KBM-7 (cell line): ENCODE measurements at regions not wholly inside any gene's neighbourhood (a gene's known extent, or its start where the extent isn't known, plus 50 kb on each side); places are given as distances from the start of the nearest gene placed in this dataset.
"Not testable (repeated sequence)": the region's sequence is repeated elsewhere in the genome, so short reads cannot be mapped to it uniquely, and the experiment has no call there.

Experiments used
- DNase-seq: peaks from one replicate; pipeline ENCODE4 v3.0.0-alpha.2; 2015
- in situ Hi-C: fragments of 300-500 bp; cut with MboI; formaldehyde crosslinking; loops from 2 replicates; pipeline ENCODE4 v1.14.3; 2020; ENCODE audit warnings: low sequenced_read_pairs, low pct_unique_long_range_greater_than_20kb, mixed read lengths

DNA sequence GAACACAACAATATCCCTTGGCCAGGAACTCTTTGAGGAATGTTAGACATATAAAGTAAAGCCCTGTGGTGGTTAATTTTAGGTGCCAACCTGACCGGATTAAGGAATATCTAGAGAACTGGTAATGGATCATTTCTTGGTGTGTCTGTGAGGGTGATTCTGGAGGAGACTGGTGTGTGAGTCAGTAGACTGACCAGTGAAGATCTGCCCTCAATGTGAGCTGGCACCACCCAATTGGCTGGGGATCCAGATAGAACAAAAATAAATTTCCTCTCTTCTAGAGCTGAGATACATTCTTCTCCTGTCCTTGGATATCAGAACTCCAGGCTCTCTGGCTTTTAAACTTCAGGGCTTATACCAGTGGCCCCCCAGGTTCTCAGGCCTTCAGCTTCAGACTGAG lies 56.2 kb upstream of the TNPO1 start:
- in situ Hi-C loops: no loop called here
- DNase-seq: no peak

DNA sequence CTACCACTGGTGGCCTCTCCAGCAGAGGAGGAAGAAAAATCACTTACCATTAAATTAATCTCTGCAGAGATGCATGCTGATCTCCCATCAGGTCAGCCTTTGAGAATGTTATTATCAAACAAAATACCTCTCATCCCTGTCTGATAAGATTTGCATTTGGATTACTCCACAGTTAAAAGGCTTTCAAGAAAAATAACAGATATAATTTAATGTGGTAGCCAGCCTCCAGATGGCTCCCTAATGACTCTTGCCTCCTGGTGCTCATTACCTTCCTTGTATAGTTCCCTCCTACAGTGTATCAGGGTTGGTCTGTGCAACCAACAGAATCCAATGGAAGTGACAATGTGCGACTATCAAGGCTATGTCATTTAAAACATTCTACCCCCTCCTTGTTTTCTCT lies 63.6 kb upstream of the TNPO1 start:
- DNase-seq: no peak
- in situ Hi-C loops: no loop called here

DNA sequence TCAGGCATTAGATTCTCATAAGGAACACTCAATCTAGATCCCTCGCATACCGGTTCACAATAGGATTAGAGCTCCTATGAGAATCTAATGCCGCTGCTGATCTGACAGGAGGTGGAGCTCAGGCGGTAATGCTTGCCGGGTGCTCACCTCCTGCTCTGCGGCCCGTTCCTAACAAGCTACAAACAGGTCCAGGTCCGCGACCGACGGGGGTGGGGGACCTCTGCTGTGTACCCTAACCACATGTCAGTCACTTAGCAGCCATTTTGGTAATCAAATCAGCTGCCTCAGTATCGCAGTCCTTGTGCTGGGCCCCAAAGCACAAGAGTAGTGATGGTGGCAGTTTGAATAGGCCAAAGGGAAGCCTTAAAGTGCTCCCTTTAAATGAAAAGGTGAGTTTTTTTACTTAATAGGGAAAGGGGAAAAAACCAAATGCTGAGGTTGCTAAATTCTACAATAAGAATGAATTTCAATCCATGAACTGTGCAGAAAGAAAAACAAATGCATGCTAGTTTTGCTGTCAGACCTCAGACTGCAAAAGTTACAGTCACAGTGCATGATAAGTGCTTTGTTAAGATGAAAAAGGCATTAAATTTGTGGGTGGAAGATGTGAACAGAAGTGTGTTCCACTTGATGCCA lies 67.0 kb upstream of the TNPO1 start:
- in situ Hi-C loops: no loop called here
- no peak for DNase-seq

GRCh38 chr5:72747826-72748225 lies 68.6 kb upstream of the TNPO1 start:
- no peak for DNase-seq
- in situ Hi-C loops: no loop called here

DNA sequence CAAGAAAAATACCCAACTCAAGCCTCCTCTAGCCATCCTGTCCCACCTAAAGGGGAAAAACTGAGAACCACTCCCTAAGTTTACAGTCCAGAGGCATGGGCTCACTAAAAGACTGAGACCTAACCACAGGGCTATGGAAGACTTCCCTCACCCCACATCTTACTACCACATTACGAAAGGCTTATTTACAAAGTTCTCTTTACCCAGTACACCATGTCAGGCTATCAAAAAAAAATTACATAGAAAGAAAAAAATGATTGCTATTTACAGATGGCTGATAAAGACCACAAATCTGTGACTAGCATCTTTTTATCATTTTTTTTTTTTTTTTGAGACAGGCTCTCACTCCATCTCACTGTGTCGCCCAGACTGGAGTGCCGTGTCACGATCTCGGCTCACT lies 69.7 kb upstream of the TNPO1 start:
- DNase-seq: no peak
- in situ Hi-C loops: no loop called here

DNA sequence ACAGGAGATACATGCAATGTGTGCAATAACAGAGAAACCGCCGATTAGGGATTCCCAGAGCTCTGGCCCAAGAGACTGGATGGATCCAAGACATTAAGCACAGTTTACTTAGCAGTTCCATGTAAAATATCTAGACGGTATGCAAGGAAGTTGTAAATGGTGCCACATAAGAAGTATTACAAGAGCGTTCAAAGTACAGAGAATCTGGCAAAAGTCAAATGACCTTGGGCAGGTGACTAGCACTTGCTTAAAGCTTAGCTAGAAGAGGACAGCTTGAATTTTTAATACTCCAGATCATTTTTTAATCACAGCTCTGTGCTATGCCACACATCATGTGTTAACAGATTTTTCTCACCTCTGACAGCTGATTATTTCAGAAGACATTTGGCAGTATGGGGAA lies 72.3 kb upstream of the TNPO1 start:
- no peak for DNase-seq
- in situ Hi-C loops: no loop called here

DNA sequence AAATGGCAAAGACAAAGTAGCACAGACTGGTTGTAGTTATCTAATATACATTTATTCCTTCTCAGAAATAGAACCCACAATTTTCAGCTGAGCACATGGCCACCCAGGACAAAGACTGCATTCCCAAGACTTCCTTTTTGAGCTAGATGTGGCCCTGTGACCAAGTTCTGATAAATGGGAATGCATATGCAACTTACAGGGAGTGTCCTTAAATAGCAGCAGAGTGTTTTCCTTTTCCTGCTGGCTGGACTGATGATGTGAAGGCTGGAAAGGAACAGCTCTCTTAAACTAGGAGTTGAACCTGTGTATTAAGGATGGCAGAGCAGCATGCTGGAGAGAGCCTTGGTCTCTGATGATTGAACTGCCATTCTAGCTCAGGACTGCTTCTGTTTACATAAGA lies 74.7 kb upstream of the TNPO1 start:
- in situ Hi-C loops: no loop called here
- DNase-seq: no peak

- in situ Hi-C loops: no loop called here
- DNase-seq: no peak
Observed at GRCh38 chr5:72733810-72734209, 82.7 kb upstream of the TNPO1 start.

DNA sequence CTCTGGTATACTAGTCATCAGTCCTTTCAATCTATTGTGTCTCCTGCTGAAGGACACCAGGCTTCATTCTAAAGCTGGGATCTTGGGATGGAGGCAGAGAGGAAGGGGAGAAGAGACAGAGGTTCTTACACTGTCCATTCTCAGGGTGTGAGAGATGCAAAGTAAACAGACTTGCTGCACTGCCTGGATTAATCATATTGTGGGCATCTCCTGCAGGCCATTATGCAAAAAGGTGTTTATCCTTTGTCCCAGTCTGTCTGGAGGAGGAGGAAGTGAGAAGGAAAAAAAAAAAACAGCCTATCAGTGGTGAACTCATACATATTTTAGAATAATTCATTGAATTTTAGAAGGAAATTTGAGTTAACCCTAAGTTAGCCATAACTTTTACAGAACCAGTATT lies 92.9 kb upstream of the TNPO1 start:
- in situ Hi-C loops: no loop called here
- DNase-seq: no peak

DNA sequence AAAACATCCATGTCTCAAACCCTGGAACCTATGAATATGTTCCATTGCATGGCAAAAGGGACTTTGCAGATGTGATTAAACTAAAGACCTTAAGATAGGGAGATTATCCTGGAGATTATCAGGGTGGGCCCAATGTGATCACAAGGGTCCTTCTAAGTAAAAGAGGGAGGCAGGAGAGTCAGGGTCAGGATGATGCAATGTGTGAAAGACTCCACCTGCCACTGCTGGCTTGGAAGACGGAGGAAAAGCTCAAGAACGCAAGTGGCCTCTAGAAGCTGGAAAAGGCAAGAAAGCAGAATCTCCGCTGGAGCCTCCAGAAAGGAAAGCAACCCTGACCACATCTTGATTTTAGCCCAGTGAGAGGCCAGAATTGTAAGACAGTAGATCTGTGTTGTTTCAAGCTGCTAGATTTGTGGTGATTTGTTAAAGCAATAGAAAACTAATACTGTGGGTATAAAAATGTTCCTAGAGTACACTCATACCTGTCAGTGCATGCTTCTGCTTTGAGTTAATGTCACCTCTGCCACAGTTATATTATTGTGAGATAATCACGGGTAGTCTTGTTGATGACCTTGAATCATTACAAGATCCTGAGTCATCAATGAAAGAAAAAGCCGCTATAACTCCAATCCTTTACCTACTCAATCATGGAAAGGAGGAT lies 93.5 kb upstream of the TNPO1 start:
- in situ Hi-C loops: no loop called here
- DNase-seq: no peak

DNA sequence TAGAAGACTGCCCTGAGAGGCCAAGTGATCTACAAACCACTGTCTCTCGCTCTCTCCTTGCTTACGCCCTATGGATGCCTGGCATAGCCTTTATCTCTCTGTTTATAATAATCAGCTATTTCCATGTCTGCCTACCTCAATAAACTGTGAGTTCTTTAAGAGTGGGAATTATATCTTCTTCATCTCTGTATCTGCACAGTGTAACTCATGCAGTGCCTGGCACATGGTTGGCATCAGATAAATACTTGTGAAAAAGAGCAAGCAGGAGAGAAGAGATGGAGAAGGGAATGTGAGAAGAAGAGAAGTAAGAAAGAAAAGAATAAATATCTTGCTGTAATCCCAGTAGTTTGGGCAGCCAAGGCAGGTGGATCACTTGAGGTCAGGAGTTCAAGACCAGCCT lies 94.6 kb upstream of the TNPO1 start:
- no peak for DNase-seq
- in situ Hi-C loops: no loop called here

DNA sequence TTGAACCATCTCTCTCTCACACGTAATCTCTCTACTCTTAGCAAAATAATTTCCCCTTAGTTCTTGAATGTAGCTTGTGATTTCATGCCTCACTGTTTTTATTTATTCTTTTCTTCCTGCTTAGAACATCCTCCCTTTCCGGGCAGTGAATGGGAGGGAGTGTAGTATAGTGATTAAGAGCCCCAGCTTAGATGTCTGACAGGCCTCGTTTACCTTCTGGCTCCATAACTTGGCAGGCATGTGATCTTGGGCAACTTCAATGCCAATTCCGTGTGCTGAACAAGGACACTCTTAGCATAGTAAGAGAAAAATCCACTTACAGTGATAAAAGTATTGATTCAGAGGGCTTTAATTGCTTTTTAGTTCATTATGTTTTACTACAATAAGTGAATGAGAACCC lies 96.3 kb upstream of the TNPO1 start:
- no peak for DNase-seq
- in situ Hi-C loops: no loop called here

DNA sequence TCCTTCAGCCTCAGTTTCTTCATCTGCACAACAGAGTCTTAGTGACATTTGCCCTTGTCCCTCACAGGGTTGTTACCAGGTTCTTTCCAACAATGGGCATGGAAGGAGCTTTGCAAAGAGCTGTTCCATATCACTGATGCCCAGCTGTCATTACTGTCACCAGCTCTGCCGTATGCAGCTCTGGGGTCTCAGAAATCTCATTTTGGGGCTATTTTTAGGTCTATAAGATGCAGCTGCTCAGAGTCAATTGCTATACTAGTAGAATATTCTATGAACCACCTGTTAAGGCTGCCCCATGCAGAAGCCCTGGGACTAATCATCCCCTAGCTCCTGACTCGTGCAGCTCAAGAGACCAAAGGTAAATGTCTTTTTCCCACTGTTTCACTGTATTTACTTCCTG lies 105.1 kb upstream of the TNPO1 start:
- in situ Hi-C loops: no loop called here
- no peak for DNase-seq

DNA sequence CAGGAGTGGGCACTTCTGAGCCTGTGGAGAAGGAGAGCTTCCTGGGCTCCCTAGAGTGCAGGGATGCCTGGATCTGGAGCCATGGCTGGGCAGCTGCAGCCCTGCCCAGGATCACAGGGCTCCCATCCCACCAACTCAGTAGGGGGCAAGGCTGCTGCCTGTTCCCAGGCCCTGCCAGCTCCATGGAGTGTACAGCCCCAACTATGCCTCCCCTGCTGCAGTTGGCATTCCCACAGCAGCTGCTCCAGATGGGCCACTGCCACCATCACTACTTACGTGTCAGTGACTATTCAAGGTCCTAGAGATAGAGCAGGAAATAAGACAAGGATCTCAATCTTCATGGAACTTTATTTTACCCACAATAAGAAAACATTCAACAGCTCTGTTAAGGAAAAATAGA lies 107.1 kb upstream of the TNPO1 start:
- no peak for DNase-seq
- in situ Hi-C loops: no loop called here

DNA sequence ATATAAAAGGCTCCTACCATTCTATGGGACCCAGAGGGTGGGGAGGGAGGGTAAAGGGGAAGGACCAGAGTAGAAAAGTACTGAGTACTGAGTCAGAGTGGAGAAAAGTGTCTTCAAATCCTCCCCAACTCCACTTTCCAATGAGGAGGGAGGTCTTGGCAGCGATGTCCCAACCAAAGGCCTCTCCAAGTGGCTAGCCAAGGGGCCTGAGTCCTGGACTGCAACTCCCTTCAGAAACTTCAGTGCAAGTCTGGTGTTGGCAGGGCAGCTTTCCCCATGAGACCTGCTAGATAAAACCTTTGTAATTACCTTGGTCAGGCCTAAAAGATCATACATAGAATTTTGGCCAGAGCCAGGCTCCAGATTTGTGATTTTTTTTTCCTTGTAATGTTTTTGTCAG lies 111.3 kb upstream of the TNPO1 start:
- no peak for DNase-seq
- in situ Hi-C loops: no loop called here

GRCh38 chr5:72703876-72704275 lies 112.6 kb upstream of the TNPO1 start:
- no peak for DNase-seq
- in situ Hi-C loops: no loop called here

- in situ Hi-C loops: no loop called here
Observed at GRCh38 chr5:72702881-72703434, 113.5 kb upstream of the TNPO1 start.

DNA sequence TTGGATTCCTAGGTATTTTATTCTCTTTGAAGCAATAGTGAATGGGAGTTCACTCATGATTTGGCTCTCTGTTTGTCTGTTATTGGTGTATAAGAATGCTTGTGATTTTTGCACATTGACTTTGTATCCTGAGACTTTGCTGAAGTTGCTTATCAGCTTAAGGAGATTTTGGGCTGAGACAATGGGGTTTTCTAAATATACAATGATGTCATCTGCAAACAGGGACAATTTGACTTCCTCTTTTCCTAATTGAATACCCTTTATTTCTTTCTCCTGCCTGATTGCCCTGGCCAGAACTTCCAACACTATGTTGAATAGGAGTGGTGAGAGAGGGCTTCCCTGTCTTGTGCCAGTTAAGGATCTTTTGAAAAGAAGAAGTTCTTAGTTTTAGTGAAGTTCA lies 114.4 kb upstream of the TNPO1 start:
- in situ Hi-C loops, DNase-seq: not testable (repeated sequence)

More at GRCh38 chr5:72702881-72703434, 113.5 kb upstream of the TNPO1 start:
- no peak for DNase-seq

DNA sequence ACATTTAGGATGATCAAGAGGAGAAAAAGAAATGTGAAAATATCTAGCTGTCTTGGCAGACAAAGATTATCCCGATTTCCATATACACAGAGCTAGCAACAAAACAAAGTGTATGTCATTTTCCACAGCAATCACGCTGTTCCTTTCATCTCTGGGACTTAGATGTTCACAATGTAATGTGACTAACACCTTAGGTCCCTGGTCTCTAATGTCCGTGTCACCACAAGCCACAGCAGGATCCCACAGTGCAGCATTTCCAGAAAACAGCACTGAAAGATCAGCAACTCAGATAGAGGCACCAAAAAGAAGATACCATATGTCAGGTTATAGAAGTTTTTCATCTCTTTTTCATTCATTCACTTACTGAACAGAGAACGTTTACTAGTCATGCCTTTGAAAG lies 118.0 kb upstream of the TNPO1 start:
- in situ Hi-C loops: no loop called here
- DNase-seq: no peak

- no peak for DNase-seq
- in situ Hi-C loops: no loop called here
Observed at GRCh38 chr5:72697622-72698021, 118.8 kb upstream of the TNPO1 start.

DNA sequence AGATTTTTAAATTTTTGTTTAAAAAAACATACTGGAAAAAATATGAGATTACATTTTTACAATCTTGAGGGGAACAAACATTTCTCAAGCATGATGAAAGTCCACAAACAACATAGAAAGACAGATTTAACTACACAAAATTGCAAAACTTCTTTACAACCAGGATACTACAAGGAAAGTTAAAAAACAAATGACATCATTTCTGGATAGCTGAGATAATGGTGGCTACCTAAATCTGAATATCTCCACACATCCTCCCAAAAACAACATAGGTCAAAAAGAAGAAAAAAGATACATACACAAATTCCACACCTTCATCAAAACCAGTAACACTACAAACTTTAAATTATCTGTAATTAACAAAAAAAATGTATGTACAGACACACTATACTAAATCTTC lies 120.8 kb upstream of the TNPO1 start:
- in situ Hi-C loops: no loop called here
- no peak for DNase-seq
